HG03460 (cell line): ENCODE measurements at regions not wholly inside any gene's neighbourhood (a gene's known extent, or its start where the extent isn't known, plus 50 kb on each side); places are given as distances from the start of the nearest gene placed in this dataset.

Experiments
- ATAC-seq: cut with Tn5 transposase; IDR thresholded peaks from one replicate; pipeline ENCODE4 v1.9.1; 2021; ENCODE audit not compliant: unreplicated experiment

GRCh38 chr7:95668504-95669018 lies 72.2 kb upstream of the PDK4 start:
- no peak for ATAC-seq

GRCh38 chr7:95662987-95663386 lies 66.7 kb upstream of the PDK4 start:
- no peak for ATAC-seq

- no peak for ATAC-seq
Observed at GRCh38 chr7:95660023-95660434, 63.7 kb upstream of the PDK4 start.

GRCh38 chr7:95658676-95659075 lies 62.4 kb upstream of the PDK4 start:
- ATAC-seq, result no peak

- no peak for ATAC-seq
Observed at GRCh38 chr7:95649546-95649945, 53.2 kb upstream of the PDK4 start.

GRCh38 chr7:95646350-95646749 lies 50.0 kb upstream of the PDK4 start:
- no peak for ATAC-seq
